ENCODE measurements at regions not wholly inside any gene's neighbourhood (a gene's known extent, or its start where the extent isn't known, plus 50 kb on each side); places are given as distances from the start of the nearest gene placed in this dataset.

- no peak overlapping the region for H3K4me3 ChIP-seq (ENCODE audit: control insufficient read depth, low read depth, low read length)
- TF ChIP-seq CTCF (IDR thresholded peaks at IDR 0.05; ENCODE audit: control insufficient read depth, insufficient read depth, low read depth, low read length, missing control alignments): no peak
- DNase-seq (ENCODE audit: low read depth): no peak
Measured at GRCh38 chr4:13218326-13218958, 265.7 kb downstream of the RAB28 start.

- no peak for TF ChIP-seq CTCF (IDR thresholded peaks at IDR 0.05; ENCODE audit: control insufficient read depth, insufficient read depth, low read depth, low read length, missing control alignments)
- H3K4me3 ChIP-seq (ENCODE audit: control insufficient read depth, low read depth, low read length): no peak overlapping the region
- DNase-seq (ENCODE audit: low read depth): no peak
Measured at GRCh38 chr4:13215560-13215959, 268.6 kb downstream of the RAB28 start.

GRCh38 chr4:13212936-13213335 lies 271.2 kb downstream of the RAB28 start:
- no peak for TF ChIP-seq CTCF (IDR thresholded peaks at IDR 0.05; ENCODE audit: control insufficient read depth, insufficient read depth, low read depth, low read length, missing control alignments)
- H3K4me3 ChIP-seq (ENCODE audit: control insufficient read depth, low read depth, low read length): no peak overlapping the region
- no peak for DNase-seq (ENCODE audit: low read depth)

- no peak for TF ChIP-seq CTCF (IDR thresholded peaks at IDR 0.05; ENCODE audit: control insufficient read depth, insufficient read depth, low read depth, low read length, missing control alignments)
- no peak for DNase-seq (ENCODE audit: low read depth)
- no peak overlapping the region for H3K4me3 ChIP-seq (ENCODE audit: control insufficient read depth, low read depth, low read length)
Measured at GRCh38 chr4:13209600-13209999, 274.5 kb downstream of the RAB28 start.

- TF ChIP-seq CTCF (IDR thresholded peaks at IDR 0.05; ENCODE audit: control insufficient read depth, insufficient read depth, low read depth, low read length, missing control alignments): no peak
- no peak overlapping the region for H3K4me3 ChIP-seq (ENCODE audit: control insufficient read depth, low read depth, low read length)
- DNase-seq (ENCODE audit: low read depth): no peak
Measured at GRCh38 chr4:13208558-13209193, 275.5 kb downstream of the RAB28 start.

GRCh38 chr4:13207226-13207625 lies 276.9 kb downstream of the RAB28 start:
- no peak overlapping the region for H3K4me3 ChIP-seq (ENCODE audit: control insufficient read depth, low read depth, low read length)
- DNase-seq (ENCODE audit: low read depth): no peak
- TF ChIP-seq CTCF (IDR thresholded peaks at IDR 0.05; ENCODE audit: control insufficient read depth, insufficient read depth, low read depth, low read length, missing control alignments): no peak
